GM18517 (cell line): ENCODE measurements at regions not wholly inside any gene's neighbourhood (a gene's known extent, or its start where the extent isn't known, plus 50 kb on each side); places are given as distances from the start of the nearest gene placed in this dataset.
"Not testable (repeated sequence)": the region's sequence is repeated elsewhere in the genome, so short reads cannot be mapped to it uniquely, and the experiment has no call there.

Experiments used
- ATAC-seq: cut with Tn5 transposase; IDR thresholded peaks from one replicate; pipeline ENCODE4 v1.9.1; 2021; ENCODE audit warnings: mild to moderate bottlenecking, moderate library complexity; ENCODE audit not compliant: unreplicated experiment

DNA sequence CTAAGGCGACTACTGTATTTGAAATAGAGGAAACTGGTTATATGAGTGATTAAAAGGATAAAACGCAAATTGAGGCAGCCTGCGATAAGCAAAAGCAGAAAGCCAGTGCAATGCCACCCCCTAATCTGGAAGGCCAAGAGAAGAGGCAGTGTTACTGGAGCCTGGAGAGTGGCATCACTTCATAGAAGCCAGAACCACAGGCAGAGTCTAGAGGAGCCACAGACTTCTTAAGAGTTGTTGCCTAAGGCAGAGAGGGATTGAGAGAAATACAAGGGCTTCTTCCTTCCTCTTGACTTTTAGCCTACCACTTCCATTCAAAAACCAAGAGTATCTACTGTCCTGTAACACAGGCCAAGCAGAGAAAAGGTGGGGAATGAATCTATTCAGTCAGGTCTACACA is 94.9 kb upstream of the SKAP2 start:
- no peak for ATAC-seq

DNA sequence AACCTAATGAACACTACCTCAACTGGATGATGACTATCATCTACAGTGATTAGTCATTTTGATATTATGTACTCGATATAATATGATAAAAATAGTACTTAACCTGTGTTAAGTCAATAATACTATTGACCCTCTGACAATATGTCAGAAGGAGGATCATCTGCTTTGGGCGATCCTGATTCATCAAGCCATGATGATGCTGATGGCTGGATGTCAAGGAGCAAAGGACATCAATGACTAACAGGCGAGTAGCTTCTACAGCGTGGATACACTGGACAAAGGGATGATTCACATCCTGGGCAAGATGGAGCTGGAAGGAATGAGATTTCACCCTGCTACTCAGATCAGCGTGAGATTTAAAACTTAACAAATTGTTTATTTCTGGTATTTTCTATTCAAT is 94.4 kb upstream of the SKAP2 start:
- ATAC-seq, result no peak

DNA sequence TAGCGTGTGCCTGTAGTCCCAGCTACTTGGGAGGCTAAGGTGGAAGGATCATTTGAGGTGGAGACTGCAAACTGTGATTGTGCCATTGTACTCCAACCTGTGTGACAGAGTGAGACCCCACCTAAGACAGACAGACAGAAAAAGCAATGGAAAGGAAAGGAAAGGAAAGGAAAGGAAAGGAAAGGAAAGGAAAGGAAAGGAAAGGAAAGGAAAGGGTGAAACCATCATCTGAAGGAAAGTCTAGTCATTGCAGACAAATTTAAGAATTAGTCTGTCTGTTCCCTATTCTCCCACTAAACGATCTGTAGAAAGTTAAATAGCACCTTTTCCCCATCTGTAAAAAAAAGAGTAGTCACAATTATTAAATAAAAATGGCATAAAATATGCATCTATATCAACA is 91.1 kb upstream of the SKAP2 start:
- ATAC-seq, result no peak

DNA sequence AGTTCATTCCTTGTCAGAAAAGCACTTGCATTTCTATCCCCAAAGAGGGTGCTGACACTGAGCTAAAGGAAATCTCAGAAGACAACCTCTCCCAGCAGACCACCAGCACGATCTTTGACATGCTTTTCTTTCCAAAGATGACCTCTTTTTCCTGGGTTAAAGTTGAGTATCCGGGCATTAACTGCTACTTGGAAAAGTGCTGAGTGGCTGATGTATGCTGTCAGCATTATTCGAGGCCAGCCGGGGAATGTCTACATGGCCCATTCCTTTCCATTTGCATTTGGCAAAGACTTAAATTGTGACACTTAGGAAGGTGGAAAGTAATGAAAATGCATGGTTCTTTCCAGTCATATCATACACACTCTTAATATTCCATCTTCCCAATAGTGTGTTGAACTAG is 90.6 kb upstream of the SKAP2 start:
- ATAC-seq, result no peak

DNA sequence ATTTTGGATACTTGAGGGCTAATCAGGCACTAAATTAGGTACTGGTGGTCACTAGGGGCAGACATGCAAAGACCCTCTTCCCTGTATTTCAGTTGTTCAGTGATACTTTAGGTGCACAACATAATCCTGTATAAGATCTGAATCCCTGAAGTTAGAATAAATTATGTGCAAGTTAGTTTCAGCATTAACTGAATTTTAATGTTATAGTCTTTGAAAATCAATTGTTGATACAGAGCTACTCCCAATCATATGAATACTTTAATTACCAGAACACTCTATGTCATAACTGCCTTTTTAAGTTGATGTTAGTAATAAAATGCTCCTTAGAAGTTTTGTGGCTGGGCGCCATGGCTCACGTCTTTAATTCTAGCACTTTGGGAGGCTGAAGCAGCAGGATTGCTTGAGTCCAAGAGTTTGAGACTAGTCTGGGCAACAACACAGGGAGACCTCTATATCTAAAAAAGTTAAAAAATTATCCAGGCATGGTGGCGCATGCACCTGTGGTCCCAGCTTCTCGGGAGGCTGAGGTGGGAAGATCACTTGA is 87.1 kb upstream of the SKAP2 start:
- ATAC-seq, result no peak

DNA sequence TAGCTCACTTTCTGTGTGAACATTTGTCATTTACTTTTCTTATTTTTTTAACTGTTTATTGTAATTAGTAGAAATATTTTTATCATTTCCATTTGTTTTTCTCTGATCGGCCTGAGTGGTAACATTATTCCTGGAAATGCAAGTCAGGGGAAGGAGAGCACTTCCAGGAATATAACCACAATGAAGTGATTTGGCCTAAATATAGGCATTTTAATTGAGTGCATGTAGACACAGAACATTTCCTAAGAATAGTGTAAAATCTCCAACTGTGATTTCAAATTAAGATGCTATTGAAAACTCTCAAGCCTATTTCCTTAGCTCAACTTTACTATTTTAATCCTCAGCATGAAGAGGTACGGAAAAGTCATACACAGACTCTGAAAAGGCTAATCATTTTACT is 86.5 kb upstream of the SKAP2 start:
- no peak for ATAC-seq

DNA sequence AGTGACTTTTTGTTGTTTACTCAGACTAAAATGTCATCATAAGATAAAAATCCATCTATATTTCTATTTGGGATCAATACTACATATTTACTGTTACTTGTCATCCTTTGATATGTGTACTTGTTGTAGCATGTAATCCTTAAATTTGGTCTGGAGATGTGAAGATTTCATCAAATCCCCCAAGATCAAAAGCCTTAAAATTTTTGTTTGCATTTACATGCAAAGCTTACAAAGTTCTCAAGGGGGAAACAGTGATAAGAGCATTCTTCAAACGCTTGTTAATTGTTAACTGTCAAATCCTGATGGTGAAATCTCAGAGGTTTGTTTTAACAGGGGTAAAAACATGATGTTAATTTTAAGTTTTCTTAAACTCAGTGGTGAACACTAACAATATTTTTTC is 84.9 kb upstream of the SKAP2 start:
- ATAC-seq, result no peak

DNA sequence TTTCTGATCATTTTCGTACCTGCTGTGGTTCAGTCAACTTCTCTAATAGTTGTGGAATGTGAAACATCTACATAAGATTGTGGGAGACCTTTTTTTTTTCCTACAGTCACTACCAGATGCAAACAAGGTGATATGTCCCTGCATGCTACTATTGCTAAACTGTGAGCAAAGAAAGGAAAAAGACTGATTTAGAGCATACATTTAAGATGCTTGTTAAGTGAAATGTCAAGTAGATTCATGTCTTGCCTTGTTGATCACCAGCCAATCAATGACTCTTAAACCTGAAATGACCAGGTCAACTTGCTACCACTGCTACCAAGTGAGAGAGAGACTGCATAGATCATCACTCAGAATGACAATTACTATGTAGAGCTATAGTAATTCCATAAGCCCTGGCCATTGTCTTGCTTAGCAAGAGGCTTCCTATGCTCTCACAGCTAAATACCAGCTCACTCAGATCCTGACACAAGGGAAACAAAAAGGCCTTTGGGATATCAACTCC is 84.3 kb upstream of the SKAP2 start:
- no peak for ATAC-seq

DNA sequence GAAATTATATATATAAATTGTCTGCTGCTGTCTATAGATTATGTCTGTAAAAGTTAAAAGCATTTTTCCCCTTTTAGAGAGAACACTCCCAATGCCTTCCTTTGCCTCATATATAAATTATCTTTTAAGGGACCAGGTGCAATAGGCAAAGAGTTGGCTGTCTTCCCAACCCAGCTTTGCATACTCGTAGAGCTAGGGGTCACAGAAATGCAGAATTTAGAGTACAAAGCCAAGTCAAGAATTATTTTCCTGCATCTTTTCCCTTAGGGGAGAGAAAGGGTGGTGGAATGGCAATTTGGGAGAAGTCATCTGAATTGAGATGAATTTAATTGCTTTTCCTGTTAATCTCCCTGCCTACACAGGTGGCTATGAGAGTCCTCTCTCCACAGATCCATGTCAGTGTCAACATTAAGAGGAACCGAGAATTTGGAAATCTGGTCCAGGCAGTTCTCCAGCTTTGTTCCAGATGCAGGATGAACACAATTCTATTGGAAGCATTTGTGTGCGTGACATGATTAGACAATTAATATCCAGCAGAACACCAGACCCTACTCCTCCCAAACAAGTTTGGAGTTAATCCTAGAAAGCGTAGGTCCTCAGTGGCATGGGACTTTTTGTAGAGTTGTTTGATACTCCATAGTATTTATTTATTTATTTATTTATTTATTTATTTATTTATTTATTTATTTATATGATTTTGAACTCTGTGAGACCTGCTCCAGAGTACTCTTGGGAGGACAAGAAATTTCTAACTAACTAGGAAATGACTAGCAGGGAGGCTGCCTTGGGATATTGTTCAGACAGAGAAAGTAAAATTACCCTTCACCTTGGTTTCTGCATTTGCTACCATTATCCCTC is 80.3 kb upstream of the SKAP2 start:
- no peak for ATAC-seq

DNA sequence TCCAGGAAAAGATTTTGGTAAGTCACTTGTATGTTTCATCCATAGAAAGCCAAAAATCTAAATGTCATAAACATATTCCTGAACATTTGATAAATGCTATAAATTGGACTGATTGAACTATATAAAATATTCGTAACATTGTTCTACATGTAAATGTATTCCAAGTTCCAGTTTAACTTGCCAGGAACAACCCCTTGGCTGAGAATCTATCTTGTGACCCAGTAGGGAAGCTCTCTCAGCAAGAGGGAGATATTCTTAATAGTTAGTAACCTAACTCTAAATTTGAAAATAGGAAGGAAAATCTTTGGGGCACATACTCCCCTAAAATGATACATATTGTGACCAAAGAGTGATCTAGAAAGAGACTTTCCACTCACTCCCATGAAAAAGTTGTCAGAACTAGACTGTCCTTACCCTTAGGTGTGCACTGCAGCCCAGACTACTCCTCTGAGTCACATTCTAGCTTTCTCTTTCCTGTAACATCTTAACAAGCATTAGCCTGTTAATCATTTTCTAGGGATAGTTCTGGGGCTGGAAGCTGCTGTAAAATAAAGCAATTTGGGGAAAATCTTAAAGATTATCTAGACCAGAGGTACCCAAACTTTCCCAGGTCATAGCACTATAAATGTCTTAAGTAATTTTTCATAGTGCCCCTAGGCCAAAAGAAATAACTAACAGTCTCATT is 73.7 kb upstream of the SKAP2 start:
- no peak for ATAC-seq

DNA sequence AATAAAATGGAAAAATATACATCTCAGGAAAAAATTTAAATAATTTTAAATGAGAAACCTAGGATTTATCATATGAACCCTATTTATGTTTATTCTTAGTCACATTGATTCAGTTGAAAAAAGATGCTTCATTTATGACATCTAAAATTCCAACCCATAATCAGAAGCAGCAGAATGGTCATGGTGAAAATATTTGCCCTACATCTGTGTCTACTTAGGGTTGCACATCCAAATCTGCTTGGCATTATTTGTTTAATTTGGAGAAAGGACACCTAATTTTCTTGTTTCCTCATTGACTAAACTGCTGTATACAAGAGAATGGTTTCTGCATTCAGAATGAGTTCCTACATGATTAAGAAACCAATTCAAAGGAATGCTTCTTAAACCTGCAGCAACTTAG is 72.9 kb upstream of the SKAP2 start:
- no peak for ATAC-seq

DNA sequence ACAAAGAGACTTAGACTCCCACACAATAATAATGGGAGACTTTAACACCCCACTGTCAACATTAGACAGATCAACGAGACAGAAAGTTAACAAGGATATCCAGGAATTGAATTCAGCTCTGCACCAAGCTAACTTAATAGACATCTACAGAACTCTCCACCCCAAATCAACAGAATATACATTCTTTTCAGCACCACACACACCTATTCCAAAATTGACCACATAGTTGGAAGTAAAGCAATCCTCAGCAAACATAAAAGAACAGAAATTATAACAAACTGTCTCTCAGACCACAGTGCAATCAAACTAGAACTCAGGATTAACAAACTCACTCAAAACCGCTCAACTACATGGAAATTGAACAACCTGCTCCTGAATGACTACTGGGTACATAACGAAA is 68.2 kb upstream of the SKAP2 start:
- ATAC-seq, result not testable (repeated sequence)

DNA sequence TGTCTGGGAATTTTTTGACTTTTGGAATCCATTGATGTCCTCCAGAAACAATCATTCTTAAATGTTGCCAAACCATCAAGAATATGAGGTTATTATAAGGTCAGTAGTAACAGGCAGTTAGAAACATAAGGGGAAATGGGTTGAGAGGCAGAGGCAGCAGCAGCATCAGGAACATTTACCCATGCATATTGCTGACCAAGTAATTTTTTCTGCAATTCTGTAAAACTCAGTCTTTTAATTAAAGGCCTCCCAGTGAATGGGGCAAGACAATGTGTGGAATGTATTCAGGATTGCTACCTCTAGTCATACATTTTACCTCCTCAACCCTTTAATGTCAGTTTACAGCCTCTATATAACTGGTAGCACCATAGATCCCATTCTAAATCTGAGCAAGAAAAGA is 66.5 kb upstream of the SKAP2 start:
- no peak for ATAC-seq

DNA sequence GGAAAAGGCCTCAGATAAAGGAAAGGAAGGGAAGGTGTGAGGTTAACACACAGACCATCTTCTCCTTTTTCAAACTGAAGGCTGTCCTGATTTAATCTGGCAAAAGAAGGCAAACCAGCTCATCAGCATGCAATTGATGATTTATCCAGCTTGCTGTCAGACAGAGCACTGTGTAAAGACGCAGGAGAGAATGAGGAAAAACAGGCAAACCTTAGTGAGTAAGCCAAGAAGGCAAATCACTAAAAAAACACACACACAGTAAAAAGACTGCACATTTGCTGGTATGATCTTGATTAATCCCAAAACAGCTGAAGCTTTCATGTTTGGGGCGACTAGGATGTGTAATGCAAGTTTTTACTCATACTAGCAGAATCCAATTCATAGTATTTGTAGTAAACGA is 65.8 kb upstream of the SKAP2 start:
- no peak for ATAC-seq

DNA sequence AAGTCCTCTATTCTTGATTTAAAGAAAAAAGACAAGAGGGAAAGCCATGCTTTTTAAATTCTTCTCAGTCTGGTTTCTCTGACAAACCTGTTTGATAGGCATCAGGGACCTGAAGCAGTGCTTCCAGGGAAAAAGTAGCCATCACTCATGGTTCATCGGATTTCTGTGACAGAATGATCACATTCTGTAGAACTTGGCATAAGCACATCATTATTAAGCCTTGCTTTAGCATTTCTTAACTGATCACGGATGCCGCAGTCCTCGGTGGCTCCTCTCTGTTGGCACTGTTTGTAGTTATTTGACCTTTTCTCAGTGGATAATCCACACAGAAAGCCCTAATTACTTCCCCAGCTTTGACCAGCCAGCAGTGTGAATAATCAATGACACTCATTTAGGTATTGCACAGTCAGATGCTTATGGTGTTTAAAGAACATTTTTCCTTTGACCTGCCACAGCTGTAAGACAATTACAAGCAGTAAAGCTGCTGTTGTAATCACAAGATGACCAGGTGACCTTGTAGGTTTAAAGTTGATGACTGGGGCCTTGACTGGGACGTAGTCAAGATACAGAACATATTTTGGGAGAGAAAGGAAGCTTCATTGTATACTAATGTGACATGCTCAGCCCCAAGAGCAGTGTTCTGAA is 64.4 kb upstream of the SKAP2 start:
- no peak for ATAC-seq

DNA sequence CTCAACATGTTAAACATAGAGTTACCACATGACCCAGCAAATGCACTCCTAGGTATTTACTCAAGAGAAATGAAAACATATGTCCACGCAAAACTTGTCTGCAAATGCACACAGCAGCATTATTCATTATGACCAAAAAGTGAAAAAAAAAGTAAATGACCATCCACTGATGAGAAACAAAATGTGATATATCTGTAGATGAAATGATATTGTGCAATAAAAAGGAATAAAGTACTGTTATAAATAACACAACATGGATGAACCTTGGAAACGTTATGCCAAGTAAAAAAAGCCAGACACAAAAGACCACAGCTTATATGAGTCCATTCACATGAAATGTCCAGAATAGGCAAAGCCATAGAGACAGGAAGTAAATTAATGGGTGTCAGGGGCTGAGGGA is 61.4 kb upstream of the SKAP2 start:
- no peak for ATAC-seq

DNA sequence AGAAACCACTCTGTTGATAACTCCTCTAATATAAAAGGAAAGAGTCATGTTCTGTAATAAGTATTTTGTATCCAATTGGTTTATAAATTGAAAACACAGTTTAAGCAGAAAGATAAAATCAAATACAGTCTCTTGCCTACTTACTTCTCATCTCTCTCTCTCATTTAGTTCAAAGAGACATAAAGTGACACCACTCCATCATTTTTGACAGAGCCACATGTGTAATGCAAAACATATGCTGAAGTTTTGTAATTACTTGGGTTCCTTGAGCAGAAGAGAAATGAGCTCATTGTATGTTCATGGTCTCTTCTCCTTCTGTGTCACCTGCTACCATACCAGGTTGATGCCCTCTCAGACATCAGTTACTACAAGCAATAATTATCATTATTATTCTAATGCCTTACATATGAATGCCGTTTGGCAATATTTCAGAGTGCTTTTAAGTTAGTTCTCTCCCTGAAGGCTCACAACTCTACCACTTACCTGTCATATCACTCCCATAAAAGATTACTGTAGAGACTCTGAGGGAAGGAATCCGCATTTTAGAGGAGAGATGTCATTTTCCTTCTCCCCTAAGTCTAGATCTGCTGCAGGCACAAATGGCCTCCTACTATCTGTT is 59.9 kb upstream of the SKAP2 start:
- no peak for ATAC-seq

DNA sequence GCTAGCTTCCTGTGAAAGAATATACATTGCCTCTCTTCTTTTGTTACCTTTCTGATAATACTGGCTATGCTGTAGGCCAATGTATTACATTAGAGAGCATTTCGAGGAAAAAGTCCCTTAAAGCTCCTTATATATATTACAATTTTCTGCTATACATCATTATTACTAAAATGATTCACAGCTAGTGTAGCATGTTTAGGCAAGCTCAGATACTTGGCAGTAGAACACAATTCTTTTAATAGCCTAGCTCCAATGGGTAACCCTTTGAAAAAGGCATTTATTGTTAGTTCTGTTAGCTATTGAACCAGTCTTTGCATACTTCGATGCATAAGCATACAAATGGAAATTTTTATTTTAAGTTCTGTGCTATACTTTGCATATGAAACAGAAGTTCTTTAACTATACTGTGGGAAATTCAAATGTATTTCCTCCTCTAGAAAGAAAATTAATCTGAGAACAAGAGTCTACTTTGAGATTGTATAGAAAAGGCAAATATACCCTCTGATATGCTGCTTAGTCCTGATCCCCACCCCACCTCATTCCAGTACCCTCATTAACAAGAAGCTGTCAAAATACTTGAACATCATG is 55.6 kb upstream of the SKAP2 start:
- no peak for ATAC-seq

DNA sequence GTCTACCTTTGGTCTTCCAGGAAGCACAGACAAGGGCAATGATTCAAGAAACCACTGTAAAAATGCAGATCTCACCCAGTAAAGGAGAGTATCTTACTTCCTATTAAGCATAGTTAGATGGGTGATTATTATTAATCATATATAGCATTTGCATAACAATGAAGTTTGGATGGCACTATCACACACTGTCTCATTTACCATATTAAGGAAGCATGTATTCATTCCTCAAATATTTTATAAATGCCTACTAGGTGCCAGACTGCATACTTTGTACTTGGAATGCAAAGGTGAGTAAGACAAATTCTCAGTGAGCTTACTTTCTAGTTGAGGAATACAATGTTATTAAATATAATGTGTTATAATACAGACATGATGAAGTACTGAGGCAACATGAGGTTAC is 53.9 kb upstream of the SKAP2 start:
- no peak for ATAC-seq

DNA sequence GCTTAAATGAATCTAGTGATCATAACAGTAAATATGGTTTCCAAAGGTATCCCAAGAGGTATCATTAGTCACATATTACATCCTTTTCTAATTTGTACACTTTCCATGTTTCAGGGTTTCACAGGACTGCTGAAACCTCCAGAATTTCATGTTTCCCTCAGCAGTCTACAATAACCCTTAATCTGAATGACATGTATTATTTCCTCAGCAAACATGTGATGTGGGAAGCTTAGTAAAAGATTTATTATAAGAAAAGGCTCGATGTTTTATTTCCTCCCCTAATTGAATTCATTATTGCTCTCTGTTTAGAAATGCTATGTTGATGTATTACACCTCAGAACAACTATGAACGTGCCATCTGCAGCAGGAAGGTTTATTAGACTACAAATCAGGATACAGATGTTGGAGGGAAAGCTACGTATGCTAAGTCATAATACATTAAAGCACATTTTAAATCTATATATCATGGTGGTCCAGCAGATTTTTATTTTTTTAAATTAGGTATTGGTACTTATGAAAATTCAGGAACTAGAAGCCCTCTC is 52.5 kb upstream of the SKAP2 start:
- no peak for ATAC-seq

DNA sequence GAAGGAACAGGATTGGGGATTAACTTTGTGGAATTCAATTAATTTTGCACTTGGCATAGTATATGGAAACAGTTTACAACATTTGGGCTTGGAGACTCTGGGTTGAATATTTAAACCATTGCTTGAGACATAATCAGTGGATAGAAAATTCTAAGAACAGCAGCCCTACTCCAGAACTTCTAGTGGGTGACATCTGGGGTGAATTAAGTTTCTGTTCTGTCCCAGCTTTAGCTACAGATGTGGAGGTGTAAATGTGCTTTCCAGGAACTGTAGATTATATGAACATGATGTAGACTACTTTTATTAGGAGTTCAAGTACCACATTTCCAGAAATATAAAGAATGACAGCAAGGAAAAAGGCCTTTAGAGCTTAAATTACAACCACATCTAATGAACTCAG is 51.9 kb upstream of the SKAP2 start:
- no peak for ATAC-seq
